CD14-positive monocyte (primary cell): ENCODE measurements at regions not wholly inside any gene's neighbourhood (a gene's known extent, or its start where the extent isn't known, plus 50 kb on each side); places are given as distances from the start of the nearest gene placed in this dataset.
A peak's percentile ranks its signal among the peaks of the same experiment; 100 is the strongest.

ENCODE experiments used
- DNase-seq, 3 donors: peaks; one replicate each; pipeline ENCODE4 v3.0.0-alpha.2; 2011 to 2022
- H2AFZ ChIP-seq: 2 replicates; pipeline ENCODE4 v1.6.0; 2012; ENCODE audit warnings: mild to moderate bottlenecking, low read depth, low read length, inconsistent platforms; ENCODE audit not compliant: insufficient read depth, poor library complexity, severe bottlenecking
- H3K27ac ChIP-seq, 2 donors: 1 replicate in 1 of 2; 2 replicates in 1 of 2; pipeline ENCODE4 v1.5.1; 2012 to 2013; ENCODE audit warnings: low read length in 2 of 2, control low read depth in 1 of 2, inconsistent platforms in 1 of 2, low read depth in 1 of 2, mild to moderate bottlenecking in 1 of 2
- H3K27me3 ChIP-seq, 2 donors: one replicate each; pipeline versions ENCODE4 v1.6.0 to v1.6.1; 2011 to 2013; ENCODE audit warnings: low read length in 2 of 2; ENCODE audit not compliant: control insufficient read depth in 2 of 2, insufficient read depth in 2 of 2
- H3K36me3 ChIP-seq, 2 donors: replicated peaks in 1 of 2; 1 replicate in 1 of 2; 2 replicates in 1 of 2; pipeline versions ENCODE4 v1.5.1 to v1.6.1; 2012 to 2013; ENCODE audit warnings: low read length in 2 of 2, control low read depth in 1 of 2, inconsistent platforms in 1 of 2, mild to moderate bottlenecking in 1 of 2; ENCODE audit not compliant: insufficient read depth in 2 of 2, control insufficient read depth in 1 of 2
- H3K4me1 ChIP-seq, 2 donors: 1 replicate in 1 of 2; 2 replicates in 1 of 2; pipeline versions ENCODE4 v1.5.1 to v1.6.1; 2012 to 2013; ENCODE audit warnings: low read length in 2 of 2, control low read depth in 1 of 2, inconsistent platforms in 1 of 2, mild to moderate bottlenecking in 1 of 2, moderate library complexity in 1 of 2; ENCODE audit not compliant: insufficient read depth in 2 of 2, control insufficient read depth in 1 of 2
- H3K4me2 ChIP-seq: replicated peaks from 2 replicates; pipeline ENCODE3; 2012; ENCODE audit warnings: low read length, moderate library complexity, mild to moderate bottlenecking; ENCODE audit not compliant: poor library complexity, severe bottlenecking; ENCODE audit errors: extremely low read depth
- H3K4me3 ChIP-seq, 3 experiments: fragments of 200-600 bp in 1 of 3; sonication (generic) in 1 of 3; replicated peaks in 1 of 3; 1 replicate in 2 of 3; 2 replicates in 1 of 3; pipeline ENCODE4 v1.5.1; 2011 to 2013; ENCODE audit warnings: low read length in 3 of 3, mild to moderate bottlenecking in 3 of 3, control low read depth in 2 of 3, low read depth in 2 of 3, inconsistent platforms in 1 of 3, moderate library complexity in 1 of 3
- H3K79me2 ChIP-seq: 2 replicates; pipeline ENCODE4 v1.6.0; 2012; ENCODE audit warnings: mild to moderate bottlenecking, control low read depth, inconsistent platforms, low read length, moderate library complexity; ENCODE audit not compliant: insufficient read depth
- H3K9ac ChIP-seq: 2 replicates; pipeline ENCODE4 v1.6.0; 2017; ENCODE audit warnings: low read length, mild to moderate bottlenecking; ENCODE audit not compliant: insufficient read depth, poor library complexity, severe bottlenecking
- H3K9me3 ChIP-seq, 2 donors: replicated peaks in 1 of 2; 1 replicate in 1 of 2; 2 replicates in 1 of 2; pipeline versions ENCODE4 v1.5.1 to v1.6.1; 2012 to 2013; ENCODE audit warnings: low read length in 2 of 2, control low read depth in 1 of 2; ENCODE audit not compliant: control insufficient read depth in 1 of 2, insufficient read depth in 1 of 2
- H4K20me1 ChIP-seq: 2 replicates; pipeline ENCODE4 v1.6.0; 2012; ENCODE audit warnings: mild to moderate bottlenecking, low read length, control low read depth, moderate library complexity; ENCODE audit not compliant: insufficient read depth
- H3K27ac Mint-ChIP-seq, 7 donors: one replicate each; pipeline ENCODE4 v1.8.0; 2020; ENCODE audit warnings: mild to moderate bottlenecking in 7 of 7, mixed read lengths in 7 of 7, moderate library complexity in 6 of 7, inconsistent platforms in 2 of 7
- H3K27me3 Mint-ChIP-seq, 3 donors: one replicate each; pipeline ENCODE4 v1.8.0; 2021 to 2022; ENCODE audit warnings: low read depth in 3 of 3, mild to moderate bottlenecking in 3 of 3, mixed read lengths in 3 of 3, moderate library complexity in 3 of 3, inconsistent platforms in 1 of 3
- H3K36me3 Mint-ChIP-seq, 2 donors: one replicate each; pipeline ENCODE4 v1.8.0; 2020; ENCODE audit warnings: mixed read lengths in 2 of 2, inconsistent platforms in 1 of 2, mild to moderate bottlenecking in 1 of 2
- H3K4me1 Mint-ChIP-seq: one replicate; pipeline ENCODE4 v1.8.0; 2020; ENCODE audit warnings: mild to moderate bottlenecking, mixed read lengths
- H3K4me3 Mint-ChIP-seq, 2 donors: one replicate each; pipeline ENCODE4 v1.8.0; 2020; ENCODE audit warnings: mild to moderate bottlenecking in 2 of 2, mixed read lengths in 2 of 2, moderate library complexity in 1 of 2
- H3K9me3 Mint-ChIP-seq, 7 donors: one replicate each; pipeline ENCODE4 v1.8.0; 2020 to 2022; ENCODE audit warnings: mixed read lengths in 7 of 7, mild to moderate bottlenecking in 6 of 7, moderate library complexity in 6 of 7, inconsistent platforms in 2 of 7
- CTCF ChIP-seq: fragments of 200-600 bp; IDR thresholded peaks from one replicate; pipeline ENCODE4 v1.8.0; 2022; ENCODE audit warnings: antibody characterized with exemption, mild to moderate bottlenecking
- WGBS: methylation state at CpG from one replicate; pipeline ENCODE4 v1.1.5; 2013; ENCODE audit warnings: missing lambda C conversion rate; ENCODE audit not compliant: insufficient coverage; 5-methylcytosine and 5-hydroxymethylcytosine counted together
- intact Hi-C, 2 donors: fragments of 100-400 bp; cut with micrococcal nuclease; formaldehyde crosslinking; loops; one replicate each; pipeline versions ENCODE4 v1.15.0 to v1.15.1; 2023

GRCh38 chr5:35407697-35408096, 177.4 kb upstream of the PRLR start:
- H3K9me3 ChIP-seq, result peaks cover 5 to 9% of the 10 kb centered on the region in 2 donors
- no peak for TF ChIP-seq CTCF
- no peaks in the 10 kb centered on the region for H4K20me1 ChIP-seq
- H3K27me3 Mint-ChIP-seq, result peaks cover 0 to 1% (median 0%) of the 10 kb centered on the region in 3 donors
- H3K4me3 Mint-ChIP-seq, result no peak overlapping the region
- peaks cover 3 to 14% of the 10 kb centered on the region in 2 donors for H3K36me3 Mint-ChIP-seq
- no peak for DNase-seq
- no peaks in the 10 kb centered on the region for H3K27me3 ChIP-seq
- intact Hi-C loops, result no loop called here
- peaks cover 23% of the 10 kb centered on the region for H3K4me1 Mint-ChIP-seq
- no peaks in the 10 kb centered on the region for H3K36me3 ChIP-seq
- H3K4me2 ChIP-seq, result no peak overlapping the region
- H3K27ac Mint-ChIP-seq, result peak overlapping the region in 1 of 7 donors; percentile 42
- H3K9me3 Mint-ChIP-seq, result peaks cover 11 to 35% (median 20%) of the 10 kb centered on the region in 7 donors
- H3K4me1 ChIP-seq, result peaks cover 11 to 14% of the 10 kb centered on the region in 2 donors
- no peak overlapping the region for H3K9ac ChIP-seq
- H3K79me2 ChIP-seq, result no peaks in the 10 kb centered on the region
- no peak overlapping the region for H2AFZ ChIP-seq
- peak overlapping the region in 1 of 2 donors; percentile 14 for H3K27ac ChIP-seq
- H3K4me3 ChIP-seq, result no peak overlapping the region

GRCh38 chr5:35405938-35406337, 175.7 kb upstream of the PRLR start:
- Mint-ChIP-seq H3K4me3 (no peak overlapping the region), H3K36me3 (peaks cover 3 to 10% of the 10 kb centered on the region in 2 donors), H3K27ac (no peak overlapping the region), H3K27me3 (peaks cover 0 to 1% (median 0%) of the 10 kb centered on the region in 3 donors), H3K9me3 (peaks cover 10 to 34% (median 19%) of the 10 kb centered on the region in 7 donors), H3K4me1 (peaks cover 23% of the 10 kb centered on the region)
- over 99% methylated on average over 13 of the region's 15 CpGs for WGBS
- Histone ChIP-seq H3K4me1 (peaks cover 11 to 14% of the 10 kb centered on the region in 2 donors), H3K27ac (no peak overlapping the region), H3K9me3 (peaks cover 0 to 4% of the 10 kb centered on the region in 2 donors), H3K9ac (no peak overlapping the region), H3K36me3 (no peaks in the 10 kb centered on the region), H4K20me1 (no peaks in the 10 kb centered on the region), H3K4me3 (no peak overlapping the region), H3K4me2 (no peak overlapping the region), H3K27me3 (no peaks in the 10 kb centered on the region), H2AFZ (no peak overlapping the region), H3K79me2 (no peaks in the 10 kb centered on the region)
- DNase-seq, result no peak
- TF ChIP-seq CTCF, result no peak
- intact Hi-C loops, result no loop called here
